ENCODE measurements at regions not wholly inside any gene's neighbourhood (a gene's known extent, or its start where the extent isn't known, plus 50 kb on each side); places are given as distances from the start of the nearest gene placed in this dataset.

- TF ChIP-seq CTCF (conservative IDR thresholded peaks at IDR 0.05 in 1 of 2, IDR thresholded peaks at IDR 0.05 in 1 of 2; ENCODE audit: extremely low read depth in 1 of 2, insufficient read depth in 1 of 2, low read depth in 1 of 2, low read length in 2 of 2) (no peak), EZH2 (IDR thresholded peaks at IDR 0.05; ENCODE audit: borderline replicate concordance, low read length) (no peak)
Measured at GRCh38 chr1:56321150-56321490, 258.2 kb downstream of the PLPP3 start.

Data from mammary epithelial cell (primary cell).